Nucleus accumbens (tissue), 56 donors: ENCODE measurements at regions not wholly inside any gene's neighbourhood (a gene's known extent, or its start where the extent isn't known, plus 50 kb on each side); places are given as distances from the start of the nearest gene placed in this dataset.

Experiments
- DNase-seq, 56 donors: peaks; one replicate each; lab custom pipeline; 2025; lab: John Stamatoyannopoulos, UW

DNA sequence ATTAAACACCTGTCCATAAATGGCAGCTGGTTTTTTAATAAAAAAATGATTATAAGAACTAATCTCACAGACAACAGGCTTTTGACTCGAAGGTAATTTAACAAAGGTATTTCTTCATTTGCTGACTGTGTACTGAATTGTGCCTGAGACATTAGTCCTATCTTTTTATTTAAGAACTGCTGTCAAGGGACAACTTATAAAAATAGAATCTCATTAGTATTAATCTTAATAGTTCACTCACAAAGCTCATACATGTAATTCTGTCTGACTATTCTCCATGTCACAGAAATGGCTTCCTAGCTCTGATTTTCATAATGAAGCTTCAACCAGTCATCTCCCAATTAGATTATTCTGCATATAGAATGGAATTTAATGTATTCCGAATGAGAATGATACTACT lies 276.9 kb upstream of the PDZRN3 start:
- DNase-seq = no peak

DNA sequence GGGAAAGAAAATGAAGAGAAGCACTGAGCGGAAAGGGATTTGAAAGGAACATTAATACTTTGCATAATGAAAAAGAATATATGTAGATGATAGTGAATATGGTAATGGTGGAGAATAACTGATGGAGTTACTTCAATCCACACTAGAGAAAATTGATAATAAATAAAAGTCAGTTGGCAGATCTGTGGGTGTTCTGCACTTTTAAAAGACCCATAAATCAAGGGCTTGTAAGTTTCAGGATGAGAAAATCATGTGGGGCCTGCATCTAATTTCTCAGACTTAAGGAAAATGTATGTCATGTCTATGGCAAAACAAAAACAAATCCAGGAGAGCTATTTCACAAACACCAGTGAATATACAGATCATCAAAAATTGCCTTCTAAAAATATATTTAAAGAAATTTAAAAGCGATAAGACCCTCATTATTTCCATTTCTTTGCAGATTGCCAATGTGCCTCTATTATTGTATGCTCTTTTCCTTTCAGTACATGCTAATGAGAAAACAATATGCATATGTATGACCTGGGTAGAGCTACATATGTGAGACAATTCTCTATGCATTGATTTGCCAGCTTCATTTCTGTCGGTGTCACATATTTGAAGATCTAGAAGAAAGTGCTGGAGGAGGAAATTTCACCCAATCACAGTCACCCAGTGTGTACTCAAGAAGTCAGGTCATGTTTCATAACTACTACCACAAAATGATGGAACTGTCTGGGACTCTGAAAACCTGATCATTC lies 269.9 kb upstream of the PDZRN3 start:
- DNase-seq = no peak

DNA sequence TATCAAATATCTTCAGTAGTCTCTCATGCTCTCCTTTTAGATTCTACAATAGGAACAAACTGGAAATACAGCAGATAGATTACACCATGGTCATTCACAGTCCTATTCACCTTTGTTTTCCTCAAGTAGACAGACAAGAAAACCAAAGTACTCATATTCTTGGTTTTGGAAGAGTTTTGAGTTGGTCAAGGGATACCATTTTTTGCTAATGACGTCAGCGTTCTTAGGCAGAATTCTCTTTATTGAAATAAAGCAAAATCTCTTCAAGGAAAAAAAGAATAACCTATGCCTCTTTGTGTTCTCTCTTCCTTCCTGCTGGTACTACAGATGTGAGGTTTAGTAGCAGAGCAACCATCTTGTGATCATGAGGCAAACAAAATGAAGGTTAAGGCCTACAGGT lies 268.3 kb upstream of the PDZRN3 start:
- DNase-seq = no peak

- DNase-seq = no peak
Observed at GRCh38 chr3:73885862-73886261, 261.1 kb upstream of the PDZRN3 start.

DNA sequence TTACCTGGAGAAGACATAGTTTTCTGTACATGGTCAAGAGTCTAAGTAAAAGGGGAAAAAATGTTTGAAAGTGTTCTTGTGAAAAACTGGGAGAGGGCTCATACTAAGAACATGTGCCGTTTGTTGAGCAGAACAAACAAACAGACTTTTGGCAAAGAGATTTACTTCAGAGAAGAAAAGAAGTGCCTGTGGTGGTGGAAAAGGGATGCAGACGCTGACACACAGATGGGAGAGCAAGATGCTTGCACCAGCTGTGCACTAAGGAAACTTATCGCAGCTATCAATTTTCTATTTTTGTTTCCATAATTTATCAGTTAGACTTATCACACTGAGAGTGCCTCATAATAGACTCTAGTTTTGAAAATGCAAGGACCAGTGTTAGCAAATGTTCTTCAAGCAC lies 259.6 kb upstream of the PDZRN3 start:
- DNase-seq = no peak

GRCh38 chr3:73883497-73883896 lies 258.8 kb upstream of the PDZRN3 start:
- no peak for DNase-seq

DNA sequence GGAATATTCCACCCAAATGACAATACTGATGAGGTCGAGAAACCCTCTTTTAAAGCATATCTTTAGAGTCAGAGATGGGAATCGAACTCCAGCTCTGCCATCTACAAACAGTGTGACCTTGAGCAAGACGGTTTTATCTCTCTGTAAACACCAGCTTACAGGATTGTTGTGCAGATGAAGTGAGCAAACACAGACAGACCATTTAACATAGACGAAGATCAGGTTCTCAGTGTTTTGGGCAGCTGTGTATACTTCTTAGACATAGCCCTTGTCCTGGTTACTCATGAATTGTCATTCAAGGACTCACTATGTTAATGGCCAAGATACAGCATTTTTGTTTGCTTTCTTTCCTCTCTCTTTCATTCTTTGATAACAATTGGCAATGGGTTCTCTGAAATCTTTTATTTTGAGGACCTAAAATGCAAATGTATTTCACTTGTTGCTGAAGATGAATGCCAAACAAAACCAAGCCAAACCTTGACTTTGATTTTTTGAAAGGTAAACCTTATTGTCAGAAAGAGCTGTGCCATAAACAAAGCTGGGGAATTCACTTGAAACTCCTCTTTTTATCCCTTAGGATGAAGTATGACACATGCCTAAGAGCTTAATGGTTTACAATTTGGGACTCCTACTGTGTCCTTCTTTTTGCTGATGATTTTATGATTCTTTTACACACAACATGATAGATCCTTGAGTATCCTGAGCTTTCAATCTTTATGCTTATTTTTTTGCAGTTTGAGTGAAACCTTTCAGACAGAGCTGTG lies 250.0 kb upstream of the PDZRN3 start:
- DNase-seq = no peak

DNA sequence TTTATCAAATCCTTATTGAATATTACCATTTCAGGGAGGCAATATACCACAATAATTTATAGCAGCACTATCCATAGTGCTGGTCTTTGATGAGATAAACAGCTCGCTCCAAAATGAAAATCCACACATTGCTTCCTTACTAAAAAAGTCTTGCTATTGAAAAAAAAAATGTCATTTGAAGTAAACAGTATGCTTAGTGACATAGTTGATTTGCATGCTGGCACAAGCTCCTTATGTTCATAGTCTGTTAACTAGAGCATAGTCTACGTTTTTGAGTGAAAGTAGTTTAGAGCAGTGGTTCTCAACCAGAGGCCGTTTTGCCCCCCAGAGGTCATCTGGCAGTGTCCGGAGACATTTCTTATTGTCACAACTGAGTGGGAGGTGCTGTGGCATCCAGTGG lies 249.4 kb upstream of the PDZRN3 start:
- DNase-seq = no peak

GRCh38 chr3:73868688-73869315 lies 244.1 kb upstream of the PDZRN3 start:
- peak in 20 of 56 donors; percentile 0 to 58 (median 10) for DNase-seq

DNA sequence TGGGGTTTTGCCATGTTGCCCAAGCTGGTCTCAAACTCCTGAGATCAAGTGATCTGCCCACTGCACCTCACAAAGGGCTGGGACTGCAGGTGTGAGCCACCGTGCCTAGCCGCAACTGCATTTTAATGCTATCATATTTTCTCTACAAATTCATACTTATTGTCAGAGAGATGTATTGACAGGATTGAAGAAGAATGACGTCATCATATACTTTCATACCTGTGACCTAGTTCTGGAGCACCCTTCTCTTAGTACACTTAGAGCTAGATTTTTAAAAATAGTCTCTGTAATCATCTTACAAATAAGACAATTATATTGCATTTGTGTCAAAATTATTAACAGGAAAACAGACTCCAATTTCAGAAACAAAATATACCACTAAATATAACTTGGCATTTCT lies 242.8 kb upstream of the PDZRN3 start:
- DNase-seq = no peak

DNA sequence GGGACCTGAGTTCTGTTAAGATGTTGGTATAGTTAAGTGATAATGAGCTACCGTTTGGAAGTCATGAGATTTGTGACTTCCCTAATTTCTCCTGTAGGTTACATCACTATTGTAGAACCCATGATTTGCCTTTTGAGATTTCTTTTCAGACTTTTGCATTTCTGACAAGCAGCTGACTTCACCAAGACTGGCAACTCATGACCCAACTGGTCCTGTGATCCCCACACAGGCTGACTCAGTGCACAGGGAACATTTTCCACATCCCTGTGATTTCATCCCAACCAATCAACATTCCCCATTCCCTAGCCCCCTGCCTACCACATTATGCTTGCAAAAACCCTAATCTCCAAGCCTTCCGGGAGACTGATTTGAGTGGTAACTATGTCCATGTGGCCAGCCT lies 242.1 kb upstream of the PDZRN3 start:
- DNase-seq = no peak

GRCh38 chr3:73863546-73864079 lies 238.9 kb upstream of the PDZRN3 start:
- DNase-seq = no peak

- no peak for DNase-seq
Observed at GRCh38 chr3:73855813-73856212, 231.1 kb upstream of the PDZRN3 start.

GRCh38 chr3:73848173-73848906 lies 223.6 kb upstream of the PDZRN3 start:
- peak in 1 of 56 donors; percentile 10 for DNase-seq

- DNase-seq = no peak
Observed at GRCh38 chr3:73846951-73847350, 222.2 kb upstream of the PDZRN3 start.

DNA sequence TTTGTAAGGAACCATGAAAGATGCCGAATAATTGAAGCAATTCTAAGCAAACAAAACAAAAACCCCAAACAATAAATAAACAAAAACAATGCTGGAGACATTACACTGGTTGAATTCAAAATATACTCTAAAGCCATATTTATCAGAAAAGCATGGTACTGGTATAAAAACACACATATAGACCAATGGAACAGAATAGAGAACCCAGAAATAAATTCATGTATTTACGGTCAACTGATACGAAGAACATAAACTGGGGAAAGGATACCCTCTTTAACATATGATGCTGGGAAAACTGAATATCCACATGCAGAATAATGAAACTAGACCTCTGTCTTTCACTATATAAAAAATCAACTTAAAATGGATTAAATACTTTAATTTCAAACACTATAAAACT lies 214.3 kb upstream of the PDZRN3 start:
- DNase-seq = no peak

DNA sequence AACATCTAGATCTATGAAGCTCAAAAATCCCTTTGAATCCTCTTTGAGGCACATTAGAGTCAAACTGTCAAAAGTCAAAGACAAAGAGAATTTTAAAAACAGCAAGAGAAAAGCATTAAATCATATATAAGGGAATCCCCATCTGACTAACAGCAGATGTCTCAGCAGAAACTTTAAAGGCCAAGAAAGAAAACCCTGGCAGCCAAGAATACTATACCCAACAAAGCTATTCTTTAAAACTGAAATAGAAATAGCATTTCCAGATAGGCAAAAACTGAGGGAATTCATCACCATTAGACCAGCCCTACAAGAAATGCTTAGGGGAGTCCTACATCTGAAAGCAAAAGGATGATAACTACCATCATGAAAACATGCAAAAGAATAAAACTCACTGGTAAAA lies 211.2 kb upstream of the PDZRN3 start:
- DNase-seq = no peak

- no peak for DNase-seq
Observed at GRCh38 chr3:73832426-73832825, 207.7 kb upstream of the PDZRN3 start.

GRCh38 chr3:73828348-73828747 lies 203.6 kb upstream of the PDZRN3 start:
- no peak for DNase-seq

DNA sequence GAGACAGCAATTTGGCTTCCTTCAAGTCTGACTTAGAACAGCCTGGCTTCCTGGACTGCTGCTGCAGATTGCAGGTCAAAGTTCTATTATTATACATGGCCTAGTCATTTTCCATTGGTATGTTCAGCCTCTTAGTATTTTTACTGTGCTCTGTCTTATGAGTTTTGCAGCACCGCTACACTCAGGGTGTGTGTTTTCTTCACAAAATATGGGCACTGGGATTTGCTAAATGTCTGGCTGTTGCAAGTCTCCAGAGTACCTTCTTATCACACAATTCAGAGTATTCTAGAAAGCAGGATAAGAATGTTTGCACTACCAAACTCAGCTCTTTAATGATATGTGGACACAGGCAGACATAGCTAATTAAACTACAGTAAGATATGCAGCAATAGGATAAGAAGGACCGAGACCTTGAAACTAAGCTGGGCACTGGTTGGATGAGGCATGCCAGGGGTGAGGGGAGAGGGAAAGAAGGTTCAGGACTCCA lies 203.0 kb upstream of the PDZRN3 start:
- DNase-seq = no peak

GRCh38 chr3:73827204-73827603 lies 202.5 kb upstream of the PDZRN3 start:
- no peak for DNase-seq
